ENCODE measurements at regions not wholly inside any gene's neighbourhood (a gene's known extent, or its start where the extent isn't known, plus 50 kb on each side); places are given as distances from the start of the nearest gene placed in this dataset.

- no peak overlapping the region for H3K4me3 ChIP-seq
- intact Hi-C loops (cut with DNase I) = no loop called here
- no peak overlapping the region for H3K27ac ChIP-seq
- no peaks in the 10 kb centered on the region for H3K36me3 ChIP-seq
- no peaks in the 10 kb centered on the region for H3K4me1 ChIP-seq
- no peaks in the 10 kb centered on the region for H3K9me3 ChIP-seq
- ATAC-seq (no peak), DNase-seq (no peak)
- no peaks in the 10 kb centered on the region for H3K27me3 ChIP-seq
- no peak for TF ChIP-seq CTCF (IDR thresholded peaks at IDR 0.05)
Measured at GRCh38 chr7:120207037-120207436, 65.9 kb upstream of the KCND2 start.

GRCh38 chr7:120215654-120216053, 57.3 kb upstream of the KCND2 start:
- intact Hi-C loops (cut with DNase I) = no loop called here
- ATAC-seq = no peak
- Histone ChIP-seq H3K4me3 (no peak overlapping the region), H3K9me3 (no peaks in the 10 kb centered on the region), H3K27me3 (no peaks in the 10 kb centered on the region), H3K4me1 (no peaks in the 10 kb centered on the region), H3K27ac (no peak overlapping the region), H3K36me3 (no peaks in the 10 kb centered on the region)
- no peak for DNase-seq
- TF ChIP-seq CTCF (IDR thresholded peaks at IDR 0.05) = no peak

GRCh38 chr7:120216947-120217346, 56.0 kb upstream of the KCND2 start:
- Histone ChIP-seq H3K36me3 (no peaks in the 10 kb centered on the region), H3K27ac (no peak overlapping the region), H3K27me3 (no peaks in the 10 kb centered on the region), H3K9me3 (no peaks in the 10 kb centered on the region), H3K4me1 (no peaks in the 10 kb centered on the region), H3K4me3 (no peak overlapping the region)
- ATAC-seq (no peak), DNase-seq (no peak)
- intact Hi-C loops (cut with DNase I) = no loop called here
- TF ChIP-seq CTCF (IDR thresholded peaks at IDR 0.05) = no peak

- no peaks in the 10 kb centered on the region for H3K36me3 ChIP-seq
- intact Hi-C loops (cut with DNase I) = no loop called here
- H3K4me1 ChIP-seq = no peaks in the 10 kb centered on the region
- H3K27me3 ChIP-seq = no peaks in the 10 kb centered on the region
- ATAC-seq (no peak), DNase-seq (no peak)
- H3K27ac ChIP-seq = no peak overlapping the region
- H3K9me3 ChIP-seq = no peaks in the 10 kb centered on the region
- H3K4me3 ChIP-seq = no peak overlapping the region
- TF ChIP-seq CTCF (IDR thresholded peaks at IDR 0.05) = no peak
Measured at GRCh38 chr7:120218712-120219111, 54.3 kb upstream of the KCND2 start.

- DNase-seq (no peak), ATAC-seq (no peak)
- Histone ChIP-seq H3K9me3 (no peaks in the 10 kb centered on the region), H3K27me3 (no peaks in the 10 kb centered on the region), H3K27ac (no peak overlapping the region), H3K4me1 (no peaks in the 10 kb centered on the region), H3K4me3 (no peak overlapping the region), H3K36me3 (no peaks in the 10 kb centered on the region)
- TF ChIP-seq CTCF (IDR thresholded peaks at IDR 0.05) = no peak
- intact Hi-C loops (cut with DNase I) = no loop called here
Measured at GRCh38 chr7:120221666-120222065, 51.3 kb upstream of the KCND2 start.
